ENCODE measurements at regions not wholly inside any gene's neighbourhood (a gene's known extent, or its start where the extent isn't known, plus 50 kb on each side); places are given as distances from the start of the nearest gene placed in this dataset.

- ChIA-PET POLR2A (no interaction called here), RAD21 (ENCODE audit: low non-redundant PET in 1 of 2, low total read pairs in 2 of 2, uncharacterized antibody in 2 of 2, unreplicated experiment in 2 of 2) (no interaction called here), CTCF (no interaction called here)
- ATAC-seq (no peak), DNase-seq (ENCODE audit: low read depth, low spot score) (no peak)
- H3K4me1 ChIP-seq (ENCODE audit: control insufficient read depth in 1 of 2, insufficient read depth in 2 of 2, low read length in 2 of 2), result no peaks in the 10 kb centered on the region
- H3K36me3 ChIP-seq (ENCODE audit: control insufficient read depth in 1 of 2, insufficient read depth in 2 of 2, low read length in 2 of 2), result no peaks in the 10 kb centered on the region
- H4K20me1 ChIP-seq (ENCODE audit: insufficient read depth), result no peaks in the 10 kb centered on the region
- H3K79me2 ChIP-seq (ENCODE audit: insufficient read depth, low read length), result no peaks in the 10 kb centered on the region
- H3K4me3 ChIP-seq (replicated peaks in 1 of 2; ENCODE audit: low read depth in 1 of 2, low read length in 2 of 2), result no peak overlapping the region
- intact Hi-C loops (cut with micrococcal nuclease), result no loop called here
- BruUV-seq (replicated peaks), result no TSS peak
- H3K4me2 ChIP-seq (ENCODE audit: low read length), result no peak overlapping the region
- no peak overlapping the region for H3K9ac ChIP-seq (ENCODE audit: low read length)
- H3K27ac ChIP-seq (ENCODE audit: low read depth, low read length), result no peak overlapping the region
- H3K9me2 ChIP-seq (ENCODE audit: insufficient read depth), result no peaks in the 10 kb centered on the region
- no peak for TF ChIP-seq ATF3 (IDR thresholded peaks at IDR 0.05)
- TF ChIP-seq SP1 (IDR thresholded peaks at IDR 0.05; ENCODE audit: low read depth), result no peak
- no peak for TF ChIP-seq CEBPB (IDR thresholded peaks at IDR 0.05; ENCODE audit: low read depth)
- TF ChIP-seq CBX3 (IDR thresholded peaks at IDR 0.05; ENCODE audit: low read depth), result no peak
- TF ChIP-seq FOSL1 (IDR thresholded peaks at IDR 0.05; ENCODE audit: low read depth), result no peak
- no peak for TF ChIP-seq POLR2A (IDR thresholded peaks at IDR 0.05; ENCODE audit: borderline replicate concordance, extremely low read depth, insufficient read depth, insufficient read length)
- no peak for TF ChIP-seq TCF7L2 (IDR thresholded peaks at IDR 0.05; ENCODE audit: borderline replicate concordance, extremely low read depth, insufficient read depth, insufficient read length)
- no peak for TF ChIP-seq RAD21 (IDR thresholded peaks at IDR 0.05; ENCODE audit: low read depth)
- TF ChIP-seq EZH2phosphoT487 (IDR thresholded peaks at IDR 0.05; ENCODE audit: borderline replicate concordance), result no peak
- no peak for TF ChIP-seq EZH2 (IDR thresholded peaks at IDR 0.05)
- TF ChIP-seq REST (IDR thresholded peaks at IDR 0.05; ENCODE audit: low read depth), result no peak
- no peak for TF ChIP-seq CTCF (IDR thresholded peaks at IDR 0.05 in 2 of 3, conservative IDR thresholded peaks at IDR 0.05 in 1 of 3; ENCODE audit: borderline replicate concordance in 1 of 3, insufficient read depth in 1 of 3, low read depth in 2 of 3, low read length in 2 of 3)
- TF ChIP-seq ELF1 (IDR thresholded peaks at IDR 0.05; ENCODE audit: borderline replicate concordance, low read depth), result no peak
- no peak for TF ChIP-seq SIN3A (IDR thresholded peaks at IDR 0.05; ENCODE audit: low read depth)
- no peak for TF ChIP-seq ZNF274 (IDR thresholded peaks at IDR 0.05; ENCODE audit: low read depth, low read length)
- no peak for TF ChIP-seq ZFX (IDR thresholded peaks at IDR 0.05)
- TF ChIP-seq JUND (IDR thresholded peaks at IDR 0.05), result no peak
- no peak for TF ChIP-seq MAX (IDR thresholded peaks at IDR 0.05)
- no peaks in the 10 kb centered on the region for H3K9me3 ChIP-seq (ENCODE audit: control insufficient read depth in 1 of 2, insufficient read depth in 1 of 2, low read depth in 1 of 2, low read length in 2 of 2)
- no peak overlapping the region for H2AFZ ChIP-seq (ENCODE audit: low read depth, low read length, poor library complexity, severe bottlenecking)
- no peaks in the 10 kb centered on the region for H3K27me3 ChIP-seq (ENCODE audit: insufficient read depth, low read length)
These were observed 449.9 kb downstream of the LRIG3 start for GRCh38 chr12:58470266-58471010.
